OCI-LY1 (cell line): ENCODE measurements at regions not wholly inside any gene's neighbourhood (a gene's known extent, or its start where the extent isn't known, plus 50 kb on each side); places are given as distances from the start of the nearest gene placed in this dataset.

Source experiments
- H2AFZ ChIP-seq: fragments of 200-600 bp; sonication (generic), shearing (Covaris generic); 2 replicates; pipeline ENCODE4 v1.6.0; 2014; ENCODE audit warnings: antibody characterized with exemption, mild to moderate bottlenecking, low read length
- H3F3A ChIP-seq: fragments of 200-600 bp; sonication (generic), shearing (Covaris generic); 2 replicates; pipeline ENCODE4 v1.6.0; 2014; ENCODE audit warnings: mild to moderate bottlenecking, antibody characterized with exemption, low read length, moderate library complexity; ENCODE audit not compliant: insufficient read depth
- H3K27ac ChIP-seq: fragments of 200-600 bp; sonication (generic); 2 replicates; pipeline ENCODE4 v1.5.1; 2014; ENCODE audit warnings: low read length, mixed run types, mild to moderate bottlenecking, low read depth; ENCODE audit not compliant: poor library complexity, severe bottlenecking
- H3K27me3 ChIP-seq: fragments of 200-600 bp; sonication (generic); 2 replicates; pipeline ENCODE4 v1.6.0; 2014; ENCODE audit warnings: antibody characterized with exemption, mild to moderate bottlenecking, low read length, moderate library complexity; ENCODE audit not compliant: insufficient read depth
- H3K36me3 ChIP-seq: fragments of 200-600 bp; sonication (generic); 2 replicates; pipeline ENCODE4 v1.6.1; 2014; ENCODE audit warnings: mild to moderate bottlenecking, antibody characterized with exemption, low read length, moderate library complexity, mixed read lengths; ENCODE audit not compliant: insufficient read depth
- H3K4me1 ChIP-seq: fragments of 200-600 bp; sonication (generic); 2 replicates; pipeline ENCODE4 v1.5.1; 2014; ENCODE audit warnings: mild to moderate bottlenecking, low read length, moderate library complexity; ENCODE audit not compliant: insufficient read depth, severe bottlenecking
- H3K4me2 ChIP-seq: fragments of 200-600 bp; sonication (generic), shearing (Covaris generic); 2 replicates; pipeline ENCODE4 v1.6.1; 2014; ENCODE audit warnings: low read length
- H3K4me3 ChIP-seq: fragments of 200-600 bp; sonication (generic); 2 replicates; pipeline ENCODE4 v1.5.1; 2014; ENCODE audit warnings: low read length, low read depth, mild to moderate bottlenecking, mixed read lengths; ENCODE audit not compliant: poor library complexity, severe bottlenecking
- H3K79me2 ChIP-seq: fragments of 200-600 bp; shearing (Covaris generic); 2 replicates; pipeline ENCODE4 v1.6.1; 2016; ENCODE audit warnings: mixed run types, low read length, mixed read lengths; ENCODE audit not compliant: insufficient read depth
- H3K9ac ChIP-seq: fragments of 200-600 bp; sonication (generic), shearing (Covaris generic); 2 replicates; pipeline ENCODE4 v1.6.1; 2014; ENCODE audit warnings: mild to moderate bottlenecking, low read length, mixed read lengths
- H3K9me2 ChIP-seq: fragments of 200-600 bp; sonication (generic), shearing (Covaris generic); 2 replicates; pipeline ENCODE4 v1.6.1; 2014; ENCODE audit warnings: low read depth, mild to moderate bottlenecking, low read length, mixed read lengths
- H3K9me3 ChIP-seq: fragments of 200-600 bp; shearing (Covaris generic); 2 replicates; pipeline ENCODE4 v1.6.1; 2014; ENCODE audit warnings: low read length, mixed read lengths
- H4K20me1 ChIP-seq: fragments of 200-600 bp; sonication (generic), shearing (Covaris generic); 2 replicates; pipeline ENCODE4 v1.6.0; 2016; ENCODE audit warnings: mild to moderate bottlenecking, low read length; ENCODE audit not compliant: insufficient read depth
- EZH2 ChIP-seq: fragments of 200-600 bp; sonication (generic), shearing (Covaris generic); IDR thresholded peaks from 2 replicates; pipeline ENCODE4 v1.8.0; 2017; ENCODE audit warnings: borderline replicate concordance, mixed run types, mild to moderate bottlenecking, antibody characterized with exemption, low read length, moderate library complexity, mixed read lengths
- TF ChIP-seq, protein P1 (sequence below): fragments of 200-600 bp; sonication (generic), shearing (Covaris generic); IDR thresholded peaks from 2 replicates; pipeline ENCODE4 v1.5.1; 2017; ENCODE audit warnings: mild to moderate bottlenecking, antibody characterized with exemption, low read length, moderate library complexity, mixed read lengths

- no peak overlapping the region for H3K4me3 ChIP-seq
- H3K9me3 ChIP-seq = no peaks in the 10 kb centered on the region
- no peaks in the 10 kb centered on the region for H3K4me1 ChIP-seq
- H3K4me2 ChIP-seq = no peak overlapping the region
- no peak overlapping the region for H3K9ac ChIP-seq
- no peaks in the 10 kb centered on the region for H3K27me3 ChIP-seq
- no peak overlapping the region for H3K27ac ChIP-seq
- no peaks in the 10 kb centered on the region for H3K79me2 ChIP-seq
- H3F3A ChIP-seq = no peaks in the 10 kb centered on the region
- no peak overlapping the region for H2AFZ ChIP-seq
- TF ChIP-seq, protein P1, sequence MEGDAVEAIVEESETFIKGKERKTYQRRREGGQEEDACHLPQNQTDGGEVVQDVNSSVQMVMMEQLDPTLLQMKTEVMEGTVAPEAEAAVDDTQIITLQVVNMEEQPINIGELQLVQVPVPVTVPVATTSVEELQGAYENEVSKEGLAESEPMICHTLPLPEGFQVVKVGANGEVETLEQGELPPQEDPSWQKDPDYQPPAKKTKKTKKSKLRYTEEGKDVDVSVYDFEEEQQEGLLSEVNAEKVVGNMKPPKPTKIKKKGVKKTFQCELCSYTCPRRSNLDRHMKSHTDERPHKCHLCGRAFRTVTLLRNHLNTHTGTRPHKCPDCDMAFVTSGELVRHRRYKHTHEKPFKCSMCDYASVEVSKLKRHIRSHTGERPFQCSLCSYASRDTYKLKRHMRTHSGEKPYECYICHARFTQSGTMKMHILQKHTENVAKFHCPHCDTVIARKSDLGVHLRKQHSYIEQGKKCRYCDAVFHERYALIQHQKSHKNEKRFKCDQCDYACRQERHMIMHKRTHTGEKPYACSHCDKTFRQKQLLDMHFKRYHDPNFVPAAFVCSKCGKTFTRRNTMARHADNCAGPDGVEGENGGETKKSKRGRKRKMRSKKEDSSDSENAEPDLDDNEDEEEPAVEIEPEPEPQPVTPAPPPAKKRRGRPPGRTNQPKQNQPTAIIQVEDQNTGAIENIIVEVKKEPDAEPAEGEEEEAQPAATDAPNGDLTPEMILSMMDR = no peak
- TF ChIP-seq EZH2 = no peak
- no peaks in the 10 kb centered on the region for H3K9me2 ChIP-seq
- no peaks in the 10 kb centered on the region for H4K20me1 ChIP-seq
- no peaks in the 10 kb centered on the region for H3K36me3 ChIP-seq
These were observed 97.0 kb upstream of the SPACA1 start for GRCh38 chr6:87950614-87951013.

GRCh38 chr6:87949194-87949593, 98.4 kb upstream of the SPACA1 start:
- no peaks in the 10 kb centered on the region for H3F3A ChIP-seq
- H4K20me1 ChIP-seq = no peaks in the 10 kb centered on the region
- H3K9me2 ChIP-seq = no peaks in the 10 kb centered on the region
- no peaks in the 10 kb centered on the region for H3K9me3 ChIP-seq
- no peak overlapping the region for H3K27ac ChIP-seq
- no peak overlapping the region for H3K4me2 ChIP-seq
- H3K27me3 ChIP-seq = no peaks in the 10 kb centered on the region
- no peak for TF ChIP-seq EZH2
- TF ChIP-seq, protein P1 = no peak
- H3K4me3 ChIP-seq = no peak overlapping the region
- H3K36me3 ChIP-seq = no peaks in the 10 kb centered on the region
- peaks cover 9% of the 10 kb centered on the region for H3K4me1 ChIP-seq
- H3K9ac ChIP-seq = no peak overlapping the region
- H3K79me2 ChIP-seq = no peaks in the 10 kb centered on the region
- H2AFZ ChIP-seq = no peak overlapping the region

GRCh38 chr6:87946669-87947068, 101.0 kb upstream of the SPACA1 start:
- Histone ChIP-seq H3K79me2 (no peaks in the 10 kb centered on the region), H3K9me2 (no peaks in the 10 kb centered on the region), H3K27me3 (no peaks in the 10 kb centered on the region), H3K4me3 (no peak overlapping the region), H3K36me3 (no peaks in the 10 kb centered on the region), H3K9ac (no peak overlapping the region), H3K4me1 (peaks cover 10% of the 10 kb centered on the region), H2AFZ (no peak overlapping the region), H3K9me3 (no peaks in the 10 kb centered on the region), H4K20me1 (no peaks in the 10 kb centered on the region), H3F3A (no peaks in the 10 kb centered on the region), H3K4me2 (no peak overlapping the region), H3K27ac (no peak overlapping the region)
- TF ChIP-seq EZH2 = no peak
- TF ChIP-seq, protein P1 = no peak
